SU-DHL-6 (cell line): ENCODE measurements at regions not wholly inside any gene's neighbourhood (a gene's known extent, or its start where the extent isn't known, plus 50 kb on each side); places are given as distances from the start of the nearest gene placed in this dataset.

Experiments used
- H2AFZ ChIP-seq: fragments of 200-600 bp; sonication (generic); 2 replicates; pipeline ENCODE4 v1.6.1; 2014; ENCODE audit warnings: low read depth, mild to moderate bottlenecking, moderate library complexity, mixed read lengths, antibody characterized with exemption, low read length; ENCODE audit not compliant: severe bottlenecking
- H3F3A ChIP-seq: fragments of 200-600 bp; shearing (Covaris generic); 2 replicates; pipeline ENCODE4 v1.6.0; 2016; ENCODE audit warnings: antibody characterized with exemption, mild to moderate bottlenecking; ENCODE audit not compliant: insufficient read depth
- H3K27ac ChIP-seq: fragments of 200-600 bp; sonication (generic); 2 replicates; pipeline ENCODE4 v1.5.1; 2016; ENCODE audit warnings: low read depth, mild to moderate bottlenecking, low read length, moderate library complexity, mixed read lengths
- H3K27me3 ChIP-seq: fragments of 200-600 bp; sonication (generic), shearing (Covaris generic); 2 replicates; pipeline ENCODE4 v1.6.0; 2014; ENCODE audit warnings: mild to moderate bottlenecking, low read length
- H3K36me3 ChIP-seq: fragments of 200-600 bp; sonication (generic); 2 replicates; pipeline ENCODE4 v1.6.1; 2014; ENCODE audit warnings: mild to moderate bottlenecking, low read length, mixed read lengths
- H3K4me2 ChIP-seq: fragments of 300-600, 200-600 bp; shearing (Covaris generic), sonication (generic); 2 replicates; pipeline ENCODE4 v1.6.0; 2014; ENCODE audit warnings: low read length, low read depth, mild to moderate bottlenecking; ENCODE audit not compliant: poor library complexity, severe bottlenecking
- H3K4me3 ChIP-seq: fragments of 200-600 bp; sonication (generic); 2 replicates; pipeline ENCODE4 v1.5.1; 2014; ENCODE audit warnings: antibody characterized with exemption, low read length, mild to moderate bottlenecking, mixed read lengths; ENCODE audit not compliant: insufficient read depth, poor library complexity, severe bottlenecking
- H3K79me2 ChIP-seq: fragments of 200-600 bp; sonication (generic); 2 replicates; pipeline ENCODE4 v1.6.1; 2014; ENCODE audit warnings: mild to moderate bottlenecking, low read length, moderate library complexity; ENCODE audit not compliant: insufficient read depth
- H3K9ac ChIP-seq: fragments of 200-600 bp; sonication (generic); 2 replicates; pipeline ENCODE4 v1.7.0; 2014; ENCODE audit warnings: mild to moderate bottlenecking, low read length
- H3K9me2 ChIP-seq: fragments of 200-600 bp; sonication (generic); replicated peaks from 2 replicates; pipeline ENCODE4 v1.6.1; 2014; ENCODE audit warnings: low read length; ENCODE audit not compliant: insufficient read depth
- H3K9me3 ChIP-seq: fragments of 200-600 bp; sonication (generic); 2 replicates; pipeline ENCODE4 v1.6.1; 2014; ENCODE audit warnings: low read length, mixed read lengths; ENCODE audit not compliant: insufficient read depth
- H4K20me1 ChIP-seq: fragments of 200-600 bp; sonication (generic); 2 replicates; pipeline ENCODE4 v1.6.1; 2014; ENCODE audit warnings: low read depth, mild to moderate bottlenecking, antibody characterized with exemption, low read length, moderate library complexity, mixed read lengths
- CTCF ChIP-seq: fragments of 200-600 bp; sonication (generic); IDR thresholded peaks from one replicate; pipeline ENCODE4 v1.5.1; 2017; ENCODE audit warnings: antibody characterized with exemption, mild to moderate bottlenecking, low read length, moderate library complexity; ENCODE audit not compliant: insufficient read depth, poor library complexity, severe bottlenecking
- EZH2phosphoT487 ChIP-seq: fragments of 200-600 bp; sonication (generic), shearing (Covaris generic); conservative IDR thresholded peaks from 2 replicates; pipeline ENCODE4 v1.6.1; 2018; ENCODE audit warnings: mild to moderate bottlenecking, antibody characterized with exemption, low read length, moderate library complexity, mixed read lengths

GRCh38 chr2:145511946-145512345, 992.0 kb upstream of the ZEB2 start:
- Histone ChIP-seq H3K27me3 (no peaks in the 10 kb centered on the region), H2AFZ (no peak overlapping the region), H3K27ac (no peak overlapping the region), H3K4me3 (no peak overlapping the region), H3K79me2 (no peaks in the 10 kb centered on the region), H3K9me3 (no peaks in the 10 kb centered on the region), H3K4me2 (no peak overlapping the region), H3K36me3 (no peaks in the 10 kb centered on the region), H3F3A (no peaks in the 10 kb centered on the region), H3K9ac (no peak overlapping the region), H4K20me1 (no peaks in the 10 kb centered on the region), H3K9me2 (no peaks in the 10 kb centered on the region)
- TF ChIP-seq EZH2phosphoT487 (no peak), CTCF (no peak)

GRCh38 chr2:145503511-145503910, 983.6 kb upstream of the ZEB2 start:
- Histone ChIP-seq H3K36me3 (no peaks in the 10 kb centered on the region), H3F3A (no peaks in the 10 kb centered on the region)

GRCh38 chr2:145501920-145502319, 982.0 kb upstream of the ZEB2 start:
- Histone ChIP-seq H3K9ac (no peak overlapping the region), H3K4me3 (no peak overlapping the region), H3F3A (no peaks in the 10 kb centered on the region), H3K27me3 (no peaks in the 10 kb centered on the region), H3K9me2 (no peaks in the 10 kb centered on the region), H3K79me2 (no peaks in the 10 kb centered on the region), H2AFZ (no peak overlapping the region), H4K20me1 (no peaks in the 10 kb centered on the region), H3K4me2 (no peak overlapping the region), H3K9me3 (no peaks in the 10 kb centered on the region), H3K36me3 (no peaks in the 10 kb centered on the region), H3K27ac (no peak overlapping the region)
- no peak for TF ChIP-seq CTCF
- no peak for TF ChIP-seq EZH2phosphoT487

More at GRCh38 chr2:145503511-145503910, 983.6 kb upstream of the ZEB2 start:
- no peak overlapping the region for H3K9ac ChIP-seq
- no peaks in the 10 kb centered on the region for H3K9me3 ChIP-seq
- no peak overlapping the region for H3K4me3 ChIP-seq
- no peak overlapping the region for H2AFZ ChIP-seq
- no peak overlapping the region for H3K27ac ChIP-seq
- no peaks in the 10 kb centered on the region for H3K27me3 ChIP-seq
- H3K9me2 ChIP-seq: no peaks in the 10 kb centered on the region
- no peaks in the 10 kb centered on the region for H3K79me2 ChIP-seq
- TF ChIP-seq EZH2phosphoT487 (no peak), CTCF (no peak)
- no peak overlapping the region for H3K4me2 ChIP-seq
- H4K20me1 ChIP-seq: no peaks in the 10 kb centered on the region

DNA sequence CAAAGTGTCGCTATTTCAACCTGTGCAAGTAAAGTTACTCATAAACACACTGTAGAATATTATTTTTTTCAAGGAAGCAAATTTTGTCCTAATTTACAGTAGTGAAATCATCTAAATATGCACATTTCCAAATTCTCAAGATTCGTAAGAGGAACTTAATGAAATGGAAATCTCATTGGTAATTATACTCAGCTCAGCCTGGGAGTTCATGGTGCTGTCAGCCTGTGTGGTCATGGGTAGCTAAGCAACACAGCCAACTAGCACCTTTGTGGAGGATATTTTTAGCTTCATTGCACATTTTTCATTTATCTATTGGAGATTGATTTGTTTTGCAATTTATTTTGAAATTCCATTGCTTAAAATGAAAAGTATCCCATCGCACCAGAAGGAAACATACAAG, 975.7 kb upstream of the ZEB2 start:
- Histone ChIP-seq H2AFZ (no peak overlapping the region), H3K9me3 (peaks cover 11% of the 10 kb centered on the region; the same call in 1 of the 2 replicates), H3K4me2 (no peak overlapping the region), H3K4me3 (no peak overlapping the region), H3K9ac (no peak overlapping the region), H3K27me3 (no peaks in the 10 kb centered on the region), H3K36me3 (no peaks in the 10 kb centered on the region), H3F3A (no peaks in the 10 kb centered on the region), H3K9me2 (no peaks in the 10 kb centered on the region; the same call in 1 of the 2 replicates), H4K20me1 (no peaks in the 10 kb centered on the region), H3K27ac (no peak overlapping the region), H3K79me2 (no peaks in the 10 kb centered on the region)
- no peak for TF ChIP-seq CTCF
- TF ChIP-seq EZH2phosphoT487: no peak
